ENCODE measurements at regions not wholly inside any gene's neighbourhood (a gene's known extent, or its start where the extent isn't known, plus 50 kb on each side); places are given as distances from the start of the nearest gene placed in this dataset.

- no peaks in the 10 kb centered on the region for H3K27me3 ChIP-seq (ENCODE audit: insufficient read depth, low read length)
- H3K4me1 ChIP-seq (ENCODE audit: insufficient read depth, low read length) = peaks cover 10% of the 10 kb centered on the region; the same call in 1 of the 2 replicates
- H3K27ac ChIP-seq (ENCODE audit: low read depth, low read length) = no peak overlapping the region
- no peak overlapping the region for H3K9ac ChIP-seq (ENCODE audit: low read depth, low read length)
- H3K36me3 ChIP-seq (ENCODE audit: insufficient read depth, low read length) = no peaks in the 10 kb centered on the region
- no peaks in the 10 kb centered on the region for H3K9me3 ChIP-seq (ENCODE audit: insufficient read depth, low read depth, low read length)
- 86% methylated on average over 1 of the region's 1 CpG for WGBS
- no peak overlapping the region for H3K4me3 ChIP-seq (ENCODE audit: low read length)
Measured at GRCh38 chr1:237975903-237976302, 85.2 kb upstream of the ZP4 start.

- H3K27me3 ChIP-seq (ENCODE audit: insufficient read depth, low read length) = no peaks in the 10 kb centered on the region
- no peak overlapping the region for H3K9ac ChIP-seq (ENCODE audit: low read depth, low read length)
- H3K36me3 ChIP-seq (ENCODE audit: insufficient read depth, low read length) = no peaks in the 10 kb centered on the region
- H3K4me1 ChIP-seq (ENCODE audit: insufficient read depth, low read length) = peaks cover 10% of the 10 kb centered on the region; the same call in 1 of the 2 replicates
- H3K27ac ChIP-seq (ENCODE audit: low read depth, low read length) = no peak overlapping the region
- no peak overlapping the region for H3K4me3 ChIP-seq (ENCODE audit: low read length)
- H3K9me3 ChIP-seq (ENCODE audit: insufficient read depth, low read depth, low read length) = no peaks in the 10 kb centered on the region
Measured at GRCh38 chr1:237975376-237975775, 84.7 kb upstream of the ZP4 start.

GRCh38 chr1:237972186-237972585 is 81.5 kb upstream of the ZP4 start:
- Histone ChIP-seq H3K36me3 (ENCODE audit: insufficient read depth, low read length) (no peaks in the 10 kb centered on the region), H3K4me3 (ENCODE audit: low read length) (no peak overlapping the region), H3K27me3 (ENCODE audit: insufficient read depth, low read length) (no peaks in the 10 kb centered on the region), H3K9ac (ENCODE audit: low read depth, low read length) (no peak overlapping the region), H3K4me1 (ENCODE audit: insufficient read depth, low read length) (peaks cover 10% of the 10 kb centered on the region; the same call in 1 of the 2 replicates), H3K27ac (ENCODE audit: low read depth, low read length) (no peak overlapping the region), H3K9me3 (ENCODE audit: insufficient read depth, low read depth, low read length) (no peaks in the 10 kb centered on the region)
- WGBS = 95% methylated on average over 4 of the region's 4 CpGs

- no peaks in the 10 kb centered on the region for H3K27me3 ChIP-seq (ENCODE audit: insufficient read depth, low read length)
- H3K9me3 ChIP-seq (ENCODE audit: insufficient read depth, low read depth, low read length) = no peaks in the 10 kb centered on the region
- H3K36me3 ChIP-seq (ENCODE audit: insufficient read depth, low read length) = no peaks in the 10 kb centered on the region
- H3K9ac ChIP-seq (ENCODE audit: low read depth, low read length) = no peak overlapping the region
- peaks cover 7% of the 10 kb centered on the region; the same call in 1 of the 2 replicates for H3K4me1 ChIP-seq (ENCODE audit: insufficient read depth, low read length)
- WGBS = 90% methylated on average over 1 of the region's 2 CpGs
- no peak overlapping the region for H3K4me3 ChIP-seq (ENCODE audit: low read length)
- no peak overlapping the region for H3K27ac ChIP-seq (ENCODE audit: low read depth, low read length)
Measured at GRCh38 chr1:237962985-237963384, 72.3 kb upstream of the ZP4 start.

- H3K36me3 ChIP-seq (ENCODE audit: insufficient read depth, low read length) = no peaks in the 10 kb centered on the region
- H3K27ac ChIP-seq (ENCODE audit: low read depth, low read length) = no peak overlapping the region
- 92% methylated on average over 1 of the region's 1 CpG for WGBS
- no peak overlapping the region for H3K4me3 ChIP-seq (ENCODE audit: low read length)
- H3K27me3 ChIP-seq (ENCODE audit: insufficient read depth, low read length) = no peaks in the 10 kb centered on the region
- H3K4me1 ChIP-seq (ENCODE audit: insufficient read depth, low read length) = peaks cover 7% of the 10 kb centered on the region; the same call in 1 of the 2 replicates
- H3K9ac ChIP-seq (ENCODE audit: low read depth, low read length) = no peak overlapping the region
- H3K9me3 ChIP-seq (ENCODE audit: insufficient read depth, low read depth, low read length) = no peaks in the 10 kb centered on the region
Measured at GRCh38 chr1:237961754-237962153, 71.0 kb upstream of the ZP4 start.

- Histone ChIP-seq H3K27ac (ENCODE audit: low read depth, low read length) (no peak overlapping the region), H3K27me3 (ENCODE audit: insufficient read depth, low read length) (no peaks in the 10 kb centered on the region), H3K36me3 (ENCODE audit: insufficient read depth, low read length) (no peaks in the 10 kb centered on the region), H3K4me1 (ENCODE audit: insufficient read depth, low read length) (peaks cover 7% of the 10 kb centered on the region; the same call in 1 of the 2 replicates), H3K9me3 (ENCODE audit: insufficient read depth, low read depth, low read length) (no peaks in the 10 kb centered on the region), H3K4me3 (ENCODE audit: low read length) (no peak overlapping the region), H3K9ac (ENCODE audit: low read depth, low read length) (no peak overlapping the region)
Measured at GRCh38 chr1:237959838-237960237, 69.1 kb upstream of the ZP4 start.

- H3K27ac ChIP-seq (ENCODE audit: low read depth, low read length) = no peak overlapping the region
- no peaks in the 10 kb centered on the region for H3K27me3 ChIP-seq (ENCODE audit: insufficient read depth, low read length)
- no peak overlapping the region for H3K4me3 ChIP-seq (ENCODE audit: low read length)
- no peaks in the 10 kb centered on the region for H3K4me1 ChIP-seq (ENCODE audit: insufficient read depth, low read length)
- no peak overlapping the region for H3K9ac ChIP-seq (ENCODE audit: low read depth, low read length)
- WGBS = 81% methylated on average over 7 of the region's 7 CpGs
- no peaks in the 10 kb centered on the region for H3K36me3 ChIP-seq (ENCODE audit: insufficient read depth, low read length)
- H3K9me3 ChIP-seq (ENCODE audit: insufficient read depth, low read depth, low read length) = no peaks in the 10 kb centered on the region
Measured at GRCh38 chr1:237953238-237953637, 62.5 kb upstream of the ZP4 start.

Data from HUES64 (cell line).